PC-9 (cell line): ENCODE measurements at regions not wholly inside any gene's neighbourhood (a gene's known extent, or its start where the extent isn't known, plus 50 kb on each side); places are given as distances from the start of the nearest gene placed in this dataset.

Experiments used
- EZH2 ChIP-seq: fragments of 200-600 bp; sonication (generic); IDR thresholded peaks from 2 replicates; pipeline ENCODE4 v1.8.0; 2017; ENCODE audit warnings: antibody characterized with exemption, low read depth
- TF ChIP-seq, protein P1 (sequence below): fragments of 200-600 bp; sonication (generic); conservative IDR thresholded peaks from 2 replicates; pipeline ENCODE4 v1.6.1; 2017; ENCODE audit warnings: mixed run types, antibody characterized with exemption, mild to moderate bottlenecking, moderate library complexity

DNA sequence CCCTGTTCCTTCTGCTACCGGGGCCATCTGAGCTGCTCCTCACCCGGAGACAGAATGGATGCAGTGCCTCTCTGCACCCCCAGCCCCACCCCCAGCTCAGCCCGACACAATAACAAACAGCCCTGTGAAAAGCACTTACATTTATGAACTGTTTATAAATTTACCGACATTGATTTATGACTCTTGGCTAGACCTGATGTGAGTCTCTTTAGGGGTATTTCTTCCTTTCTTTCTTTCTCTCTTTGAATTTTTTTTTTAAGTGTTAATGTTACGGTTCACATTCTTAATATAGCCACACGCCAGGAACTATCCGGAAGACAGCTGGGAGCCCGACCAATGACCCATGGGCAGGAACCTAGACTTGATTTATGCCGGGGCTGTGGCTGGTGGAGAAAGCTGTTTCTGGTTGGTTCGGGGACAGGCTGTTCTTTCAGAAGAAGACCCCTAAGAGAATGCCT is 266.3 kb downstream of the CDC5L start:
- TF ChIP-seq, protein P1, sequence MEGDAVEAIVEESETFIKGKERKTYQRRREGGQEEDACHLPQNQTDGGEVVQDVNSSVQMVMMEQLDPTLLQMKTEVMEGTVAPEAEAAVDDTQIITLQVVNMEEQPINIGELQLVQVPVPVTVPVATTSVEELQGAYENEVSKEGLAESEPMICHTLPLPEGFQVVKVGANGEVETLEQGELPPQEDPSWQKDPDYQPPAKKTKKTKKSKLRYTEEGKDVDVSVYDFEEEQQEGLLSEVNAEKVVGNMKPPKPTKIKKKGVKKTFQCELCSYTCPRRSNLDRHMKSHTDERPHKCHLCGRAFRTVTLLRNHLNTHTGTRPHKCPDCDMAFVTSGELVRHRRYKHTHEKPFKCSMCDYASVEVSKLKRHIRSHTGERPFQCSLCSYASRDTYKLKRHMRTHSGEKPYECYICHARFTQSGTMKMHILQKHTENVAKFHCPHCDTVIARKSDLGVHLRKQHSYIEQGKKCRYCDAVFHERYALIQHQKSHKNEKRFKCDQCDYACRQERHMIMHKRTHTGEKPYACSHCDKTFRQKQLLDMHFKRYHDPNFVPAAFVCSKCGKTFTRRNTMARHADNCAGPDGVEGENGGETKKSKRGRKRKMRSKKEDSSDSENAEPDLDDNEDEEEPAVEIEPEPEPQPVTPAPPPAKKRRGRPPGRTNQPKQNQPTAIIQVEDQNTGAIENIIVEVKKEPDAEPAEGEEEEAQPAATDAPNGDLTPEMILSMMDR: no peak
- TF ChIP-seq EZH2: no peak
